Activated naive CD4-positive, alpha-beta T cell treated with anti-CD3 and anti-CD28 coated beads, Interleukin-2, amount 50 U/mL, for 16 hours (primary cell): ENCODE measurements at regions not wholly inside any gene's neighbourhood (a gene's known extent, or its start where the extent isn't known, plus 50 kb on each side); places are given as distances from the start of the nearest gene placed in this dataset.

ENCODE experiments used
- DNase-seq: peaks from one replicate; pipeline ENCODE4 v3.0.0-alpha.2; 2020

DNA sequence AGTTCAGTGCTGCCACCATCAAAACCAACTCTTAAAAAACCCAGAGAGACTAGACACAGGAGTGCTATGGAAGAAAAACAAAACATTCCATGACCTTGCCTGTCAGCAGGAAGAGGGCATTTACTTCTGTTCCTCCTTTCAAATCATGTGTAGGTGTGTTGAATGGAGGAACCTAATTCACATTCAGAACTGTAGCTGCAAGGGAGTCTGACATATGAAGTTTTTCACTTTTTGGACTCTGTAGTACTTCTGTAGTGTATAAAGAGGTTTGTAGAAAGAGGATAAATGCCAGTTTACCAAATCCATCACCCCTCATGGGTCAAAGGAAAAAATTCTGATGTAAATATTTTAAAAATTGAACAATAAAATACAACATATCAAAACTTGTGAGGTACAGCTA is 51.1 kb upstream of the SYPL1 start:
- DNase-seq = no peak
